Naive B cell (primary cell): ENCODE measurements at regions not wholly inside any gene's neighbourhood (a gene's known extent, or its start where the extent isn't known, plus 50 kb on each side); places are given as distances from the start of the nearest gene placed in this dataset.

Source experiments
- ATAC-seq, 2 donors: fragments of 150-1000 bp; cut with Tn5 transposase; 2 replicates each; pipeline ENCODE4 v1.10.0; 2021; ENCODE audit warnings: low read depth in 2 of 2, mild to moderate bottlenecking in 2 of 2, moderate library complexity in 2 of 2
- DNase-seq: peaks from one replicate; pipeline ENCODE4 v3.0.0; 2022
- H3K27ac Mint-ChIP-seq, 6 donors: one replicate each; pipeline ENCODE4 v1.8.0; 2020 to 2022; ENCODE audit warnings: mild to moderate bottlenecking in 6 of 6, mixed read lengths in 6 of 6, moderate library complexity in 5 of 6, inconsistent platforms in 2 of 6
- H3K27me3 Mint-ChIP-seq, 3 donors: one replicate each; pipeline ENCODE4 v1.8.0; 2021 to 2022; ENCODE audit warnings: mixed read lengths in 3 of 3, mild to moderate bottlenecking in 1 of 3
- H3K36me3 Mint-ChIP-seq, 2 donors: one replicate each; pipeline ENCODE4 v1.8.0; 2020 to 2022; ENCODE audit warnings: mixed read lengths in 2 of 2, inconsistent platforms in 1 of 2, mild to moderate bottlenecking in 1 of 2
- H3K4me1 Mint-ChIP-seq, 3 donors: one replicate each; pipeline ENCODE4 v1.8.0; 2020 to 2022; ENCODE audit warnings: mixed read lengths in 3 of 3, inconsistent platforms in 1 of 3, mild to moderate bottlenecking in 1 of 3, moderate library complexity in 1 of 3
- H3K4me3 Mint-ChIP-seq, 8 donors: one replicate each; pipeline ENCODE4 v1.8.0; 2020 to 2022; ENCODE audit warnings: mild to moderate bottlenecking in 8 of 8, mixed read lengths in 8 of 8, moderate library complexity in 8 of 8, inconsistent platforms in 2 of 8
- H3K9me3 Mint-ChIP-seq, 7 donors: one replicate each; pipeline ENCODE4 v1.8.0; 2020 to 2022; ENCODE audit warnings: mixed read lengths in 7 of 7, mild to moderate bottlenecking in 5 of 7, inconsistent platforms in 2 of 7, moderate library complexity in 1 of 7

- no peak overlapping the region for H3K27ac Mint-ChIP-seq
- no peak overlapping the region for H3K4me3 Mint-ChIP-seq
- no peak for DNase-seq
- no peaks in the 10 kb centered on the region for H3K36me3 Mint-ChIP-seq
- ATAC-seq = no peak
- peaks cover 0 to 4% (median 0%) of the 10 kb centered on the region in 3 donors for H3K27me3 Mint-ChIP-seq
- no peaks in the 10 kb centered on the region for H3K9me3 Mint-ChIP-seq
- peaks cover 15 to 36% (median 19%) of the 10 kb centered on the region in 3 donors for H3K4me1 Mint-ChIP-seq
Measured at GRCh38 chr3:5427938-5428337, 240.4 kb downstream of the EDEM1 start.

- Mint-ChIP-seq H3K4me3 (peak overlapping the region in 2 of 8 donors; percentile 16 to 55), H3K4me1 (peaks cover 19 to 34% (median 21%) of the 10 kb centered on the region in 3 donors)
Measured at GRCh38 chr3:5428607-5429516, 241.4 kb downstream of the EDEM1 start.

GRCh38 chr3:5429517-5429890, 242.0 kb downstream of the EDEM1 start:
- H3K27ac Mint-ChIP-seq = peak overlapping the region in 1 of 6 donors; percentile 17
- no peak for ATAC-seq
- H3K36me3 Mint-ChIP-seq = no peaks in the 10 kb centered on the region
- H3K4me1 Mint-ChIP-seq = peaks cover 24 to 40% (median 27%) of the 10 kb centered on the region in 3 donors
- peaks cover 0 to 4% (median 0%) of the 10 kb centered on the region in 3 donors for H3K27me3 Mint-ChIP-seq
- no peak overlapping the region for H3K4me3 Mint-ChIP-seq
- no peak for DNase-seq
- no peaks in the 10 kb centered on the region for H3K9me3 Mint-ChIP-seq

More at GRCh38 chr3:5428607-5429516, 241.4 kb downstream of the EDEM1 start:
- Mint-ChIP-seq H3K36me3 (no peaks in the 10 kb centered on the region), H3K27ac (peak overlapping the region in 4 of 6 donors; percentile 31 to 62 (median 42)), H3K27me3 (peaks cover 0 to 4% (median 0%) of the 10 kb centered on the region in 3 donors), H3K9me3 (no peaks in the 10 kb centered on the region)
- DNase-seq = no peak
- no peak for ATAC-seq

- H3K9me3 Mint-ChIP-seq = no peaks in the 10 kb centered on the region
- no peaks in the 10 kb centered on the region for H3K27me3 Mint-ChIP-seq
- no peak for DNase-seq
- H3K36me3 Mint-ChIP-seq = no peaks in the 10 kb centered on the region
- peak overlapping the region in 1 of 6 donors; percentile 64 for H3K27ac Mint-ChIP-seq
- ATAC-seq = no peak
- H3K4me3 Mint-ChIP-seq = no peak overlapping the region
- H3K4me1 Mint-ChIP-seq = peaks cover 26 to 37% (median 35%) of the 10 kb centered on the region in 3 donors
Measured at GRCh38 chr3:5430701-5431100, 243.2 kb downstream of the EDEM1 start.

- Mint-ChIP-seq H3K9me3 (no peaks in the 10 kb centered on the region), H3K27ac (no peak overlapping the region), H3K4me1 (peaks cover 24 to 34% (median 32%) of the 10 kb centered on the region in 3 donors), H3K4me3 (no peak overlapping the region), H3K27me3 (no peaks in the 10 kb centered on the region), H3K36me3 (no peaks in the 10 kb centered on the region)
- DNase-seq = no peak
- ATAC-seq = no peak
Measured at GRCh38 chr3:5431146-5431545, 243.6 kb downstream of the EDEM1 start.

- DNase-seq (no peak), ATAC-seq (no peak)
- H3K27ac Mint-ChIP-seq = peak overlapping the region in 2 of 6 donors; percentile 9 to 10
- H3K36me3 Mint-ChIP-seq = no peaks in the 10 kb centered on the region
- H3K4me1 Mint-ChIP-seq = peaks cover 17 to 28% (median 27%) of the 10 kb centered on the region in 3 donors
- no peaks in the 10 kb centered on the region for H3K27me3 Mint-ChIP-seq
- H3K9me3 Mint-ChIP-seq = no peaks in the 10 kb centered on the region
- no peak overlapping the region for H3K4me3 Mint-ChIP-seq
Measured at GRCh38 chr3:5431811-5432378, 244.4 kb downstream of the EDEM1 start.

GRCh38 chr3:5437296-5437782, 249.8 kb downstream of the EDEM1 start:
- no peaks in the 10 kb centered on the region for H3K9me3 Mint-ChIP-seq
- H3K4me1 Mint-ChIP-seq = peaks cover 10 to 18% (median 17%) of the 10 kb centered on the region in 3 donors
- ATAC-seq (no peak), DNase-seq (no peak)
- H3K27ac Mint-ChIP-seq = no peak overlapping the region
- peaks cover 0 to 9% (median 8%) of the 10 kb centered on the region in 3 donors for H3K27me3 Mint-ChIP-seq
- no peak overlapping the region for H3K4me3 Mint-ChIP-seq
- no peaks in the 10 kb centered on the region for H3K36me3 Mint-ChIP-seq

GRCh38 chr3:5437783-5438323, 250.3 kb downstream of the EDEM1 start:
- Mint-ChIP-seq H3K9me3 (no peaks in the 10 kb centered on the region), H3K4me3 (no peak overlapping the region), H3K4me1 (peaks cover 10 to 18% (median 17%) of the 10 kb centered on the region in 3 donors), H3K36me3 (no peaks in the 10 kb centered on the region), H3K27me3 (peaks cover 0 to 9% (median 8%) of the 10 kb centered on the region in 3 donors), H3K27ac (peak overlapping the region in 1 of 6 donors; percentile 67)
- no peak for DNase-seq
- no peak for ATAC-seq

GRCh38 chr3:5441401-5441800, 253.9 kb downstream of the EDEM1 start:
- H3K9me3 Mint-ChIP-seq = peaks cover 0 to 7% (median 5%) of the 10 kb centered on the region in 7 donors

GRCh38 chr3:5442106-5442785, 254.7 kb downstream of the EDEM1 start:
- ATAC-seq (no peak), DNase-seq (no peak)
- Mint-ChIP-seq H3K27ac (no peak overlapping the region), H3K4me3 (no peak overlapping the region), H3K27me3 (peaks cover 0 to 13% (median 8%) of the 10 kb centered on the region in 3 donors), H3K36me3 (peaks cover 0 to 4% of the 10 kb centered on the region in 2 donors), H3K4me1 (peaks cover 0 to 4% (median 0%) of the 10 kb centered on the region in 3 donors), H3K9me3 (peaks cover 0 to 7% (median 5%) of the 10 kb centered on the region in 7 donors)

More at GRCh38 chr3:5441401-5441800, 253.9 kb downstream of the EDEM1 start:
- no peak for ATAC-seq
- Mint-ChIP-seq H3K4me3 (no peak overlapping the region), H3K4me1 (peaks cover 0 to 4% (median 0%) of the 10 kb centered on the region in 3 donors), H3K36me3 (peaks cover 0 to 4% of the 10 kb centered on the region in 2 donors), H3K27ac (no peak overlapping the region), H3K27me3 (peaks cover 0 to 13% (median 8%) of the 10 kb centered on the region in 3 donors)
- DNase-seq = no peak

- no peak for DNase-seq
- Mint-ChIP-seq H3K36me3 (peaks cover 0 to 4% of the 10 kb centered on the region in 2 donors), H3K4me1 (peaks cover 0 to 4% (median 0%) of the 10 kb centered on the region in 3 donors)
Measured at GRCh38 chr3:5442786-5443138, 255.3 kb downstream of the EDEM1 start.

GRCh38 chr3:5444253-5444652, 256.7 kb downstream of the EDEM1 start:
- peaks cover 0 to 16% (median 8%) of the 10 kb centered on the region in 7 donors for H3K9me3 Mint-ChIP-seq
- H3K27me3 Mint-ChIP-seq = peaks cover 3 to 10% (median 10%) of the 10 kb centered on the region in 3 donors
- no peak for ATAC-seq
- peaks cover 0 to 4% of the 10 kb centered on the region in 2 donors for H3K36me3 Mint-ChIP-seq
- H3K27ac Mint-ChIP-seq = no peak overlapping the region
- DNase-seq = no peak
- H3K4me3 Mint-ChIP-seq = no peak overlapping the region
- H3K4me1 Mint-ChIP-seq = no peaks in the 10 kb centered on the region

More at GRCh38 chr3:5442786-5443138, 255.3 kb downstream of the EDEM1 start:
- Mint-ChIP-seq H3K27me3 (peaks cover 0 to 10% (median 4%) of the 10 kb centered on the region in 3 donors), H3K4me3 (no peak overlapping the region), H3K27ac (no peak overlapping the region), H3K9me3 (peaks cover 0 to 7% (median 5%) of the 10 kb centered on the region in 7 donors)
- ATAC-seq = no peak
